ENCODE measurements at regions not wholly inside any gene's neighbourhood (a gene's known extent, or its start where the extent isn't known, plus 50 kb on each side); places are given as distances from the start of the nearest gene placed in this dataset.

GRCh38 chr3:118057086-118057485, 977.6 kb downstream of the IGSF11 start:
- H3K4me1 ChIP-seq (ENCODE audit: low read length) = no peaks in the 10 kb centered on the region
- no peaks in the 10 kb centered on the region for H3K27me3 ChIP-seq (ENCODE audit: low read depth, low read length)
- no peak overlapping the region for H3K4me3 ChIP-seq (ENCODE audit: low read length)
- no peaks in the 10 kb centered on the region for H4K20me1 ChIP-seq (ENCODE audit: insufficient read depth, low read length)
- H2AFZ ChIP-seq (ENCODE audit: low read depth, low read length) = no peak overlapping the region
- no peaks in the 10 kb centered on the region for H3K9me3 ChIP-seq (ENCODE audit: insufficient read depth, low read length)
- H3K9ac ChIP-seq (ENCODE audit: low read length) = no peak overlapping the region
- H3K79me2 ChIP-seq (ENCODE audit: low read length) = no peaks in the 10 kb centered on the region
- no peak overlapping the region for H3K27ac ChIP-seq (ENCODE audit: low read length)
- TF ChIP-seq, protein P1, sequence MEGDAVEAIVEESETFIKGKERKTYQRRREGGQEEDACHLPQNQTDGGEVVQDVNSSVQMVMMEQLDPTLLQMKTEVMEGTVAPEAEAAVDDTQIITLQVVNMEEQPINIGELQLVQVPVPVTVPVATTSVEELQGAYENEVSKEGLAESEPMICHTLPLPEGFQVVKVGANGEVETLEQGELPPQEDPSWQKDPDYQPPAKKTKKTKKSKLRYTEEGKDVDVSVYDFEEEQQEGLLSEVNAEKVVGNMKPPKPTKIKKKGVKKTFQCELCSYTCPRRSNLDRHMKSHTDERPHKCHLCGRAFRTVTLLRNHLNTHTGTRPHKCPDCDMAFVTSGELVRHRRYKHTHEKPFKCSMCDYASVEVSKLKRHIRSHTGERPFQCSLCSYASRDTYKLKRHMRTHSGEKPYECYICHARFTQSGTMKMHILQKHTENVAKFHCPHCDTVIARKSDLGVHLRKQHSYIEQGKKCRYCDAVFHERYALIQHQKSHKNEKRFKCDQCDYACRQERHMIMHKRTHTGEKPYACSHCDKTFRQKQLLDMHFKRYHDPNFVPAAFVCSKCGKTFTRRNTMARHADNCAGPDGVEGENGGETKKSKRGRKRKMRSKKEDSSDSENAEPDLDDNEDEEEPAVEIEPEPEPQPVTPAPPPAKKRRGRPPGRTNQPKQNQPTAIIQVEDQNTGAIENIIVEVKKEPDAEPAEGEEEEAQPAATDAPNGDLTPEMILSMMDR (IDR thresholded peaks at IDR 0.05; ENCODE audit: low read depth, low read length) = no peak
- TF ChIP-seq EZH2phosphoT487 (IDR thresholded peaks at IDR 0.05; ENCODE audit: low read depth) = no peak
- no peaks in the 10 kb centered on the region for H3K36me3 ChIP-seq (replicated peaks; ENCODE audit: low read depth, low read length)
- H3K4me2 ChIP-seq (ENCODE audit: low read length) = no peak overlapping the region

- Histone ChIP-seq H3K4me3 (ENCODE audit: low read length) (no peak overlapping the region), H2AFZ (ENCODE audit: low read depth, low read length) (no peak overlapping the region), H3K9me3 (ENCODE audit: insufficient read depth, low read length) (no peaks in the 10 kb centered on the region), H4K20me1 (ENCODE audit: insufficient read depth, low read length) (no peaks in the 10 kb centered on the region), H3K36me3 (replicated peaks; ENCODE audit: low read depth, low read length) (no peaks in the 10 kb centered on the region), H3K27me3 (ENCODE audit: low read depth, low read length) (no peaks in the 10 kb centered on the region), H3K4me2 (ENCODE audit: low read length) (no peak overlapping the region), H3K79me2 (ENCODE audit: low read length) (no peaks in the 10 kb centered on the region), H3K4me1 (ENCODE audit: low read length) (no peaks in the 10 kb centered on the region), H3K27ac (ENCODE audit: low read length) (no peak overlapping the region), H3K9ac (ENCODE audit: low read length) (no peak overlapping the region)
- TF ChIP-seq, protein P1 (IDR thresholded peaks at IDR 0.05; ENCODE audit: low read depth, low read length) = no peak
- TF ChIP-seq EZH2phosphoT487 (IDR thresholded peaks at IDR 0.05; ENCODE audit: low read depth) = no peak
These were observed 975.5 kb downstream of the IGSF11 start for GRCh38 chr3:118059096-118059495.

- Histone ChIP-seq H3K79me2 (ENCODE audit: low read length) (no peaks in the 10 kb centered on the region), H4K20me1 (ENCODE audit: insufficient read depth, low read length) (no peaks in the 10 kb centered on the region), H3K27me3 (ENCODE audit: low read depth, low read length) (no peaks in the 10 kb centered on the region), H3K4me2 (ENCODE audit: low read length) (no peak overlapping the region), H3K4me3 (ENCODE audit: low read length) (no peak overlapping the region), H2AFZ (ENCODE audit: low read depth, low read length) (no peak overlapping the region), H3K9ac (ENCODE audit: low read length) (no peak overlapping the region), H3K27ac (ENCODE audit: low read length) (no peak overlapping the region), H3K9me3 (ENCODE audit: insufficient read depth, low read length) (no peaks in the 10 kb centered on the region), H3K4me1 (ENCODE audit: low read length) (no peaks in the 10 kb centered on the region), H3K36me3 (replicated peaks; ENCODE audit: low read depth, low read length) (no peaks in the 10 kb centered on the region)
- TF ChIP-seq EZH2phosphoT487 (IDR thresholded peaks at IDR 0.05; ENCODE audit: low read depth) = no peak
- TF ChIP-seq, protein P1 (IDR thresholded peaks at IDR 0.05; ENCODE audit: low read depth, low read length) = no peak
These were observed 967.2 kb downstream of the IGSF11 start for GRCh38 chr3:118067439-118067838.

DNA sequence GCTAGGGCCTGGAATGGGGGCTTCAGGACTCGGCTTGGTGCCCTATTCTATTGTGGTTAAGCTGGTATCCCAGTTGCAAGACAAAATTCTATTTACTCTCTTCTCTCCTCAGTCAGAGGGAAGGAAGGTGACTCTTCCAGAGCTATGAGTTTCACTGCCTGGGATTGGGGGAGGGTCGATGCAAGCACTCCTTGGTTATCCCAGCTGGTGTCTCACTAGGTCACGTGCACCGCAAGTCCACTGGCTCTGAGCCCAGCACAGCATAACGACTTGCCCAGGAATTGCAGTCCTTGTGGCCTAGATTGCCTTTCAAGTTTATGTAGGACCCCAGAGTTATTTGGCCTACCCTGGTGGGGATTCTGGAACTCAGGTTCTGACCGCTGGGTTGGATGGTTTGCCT, 958.8 kb downstream of the IGSF11 start:
- H3K4me1 ChIP-seq (ENCODE audit: low read length) = no peaks in the 10 kb centered on the region
- H3K4me3 ChIP-seq (ENCODE audit: low read length) = no peak overlapping the region
- H4K20me1 ChIP-seq (ENCODE audit: insufficient read depth, low read length) = no peaks in the 10 kb centered on the region
- H3K9ac ChIP-seq (ENCODE audit: low read length) = no peak overlapping the region
- H3K79me2 ChIP-seq (ENCODE audit: low read length) = no peaks in the 10 kb centered on the region
- no peak overlapping the region for H3K27ac ChIP-seq (ENCODE audit: low read length)
- no peak for TF ChIP-seq EZH2phosphoT487 (IDR thresholded peaks at IDR 0.05; ENCODE audit: low read depth)
- TF ChIP-seq, protein P1 (IDR thresholded peaks at IDR 0.05; ENCODE audit: low read depth, low read length) = no peak
- no peaks in the 10 kb centered on the region for H3K36me3 ChIP-seq (replicated peaks; ENCODE audit: low read depth, low read length)
- H3K27me3 ChIP-seq (ENCODE audit: low read depth, low read length) = no peaks in the 10 kb centered on the region
- H2AFZ ChIP-seq (ENCODE audit: low read depth, low read length) = no peak overlapping the region
- no peaks in the 10 kb centered on the region for H3K9me3 ChIP-seq (ENCODE audit: insufficient read depth, low read length)
- H3K4me2 ChIP-seq (ENCODE audit: low read length) = no peak overlapping the region

Data from OCI-LY3 (cell line).